GM13976 (cell line): ENCODE measurements at regions not wholly inside any gene's neighbourhood (a gene's known extent, or its start where the extent isn't known, plus 50 kb on each side); places are given as distances from the start of the nearest gene placed in this dataset.

ENCODE experiments used
- DNase-seq: peaks from one replicate; pipeline ENCODE4 v3.0.0; 2012; ENCODE audit warnings: low spot score
- CTCF ChIP-seq: IDR thresholded peaks from 2 replicates; pipeline ENCODE4 v1.5.1; 2012; ENCODE audit warnings: borderline replicate concordance, mild to moderate bottlenecking; ENCODE audit not compliant: insufficient read depth; ENCODE audit errors: extremely low read depth, missing control alignments, control extremely low read depth
- in situ Hi-C: fragments of 300-500 bp; cut with MboI; formaldehyde crosslinking; loops from one replicate; pipeline ENCODE4 v1.12.0; 2022; ENCODE audit warnings: low sequenced_read_pairs, mixed read lengths, inconsistent platforms; ENCODE audit not compliant: unreplicated experiment

GRCh38 chr4:111043286-111043685 is 420.4 kb upstream of the PITX2 start:
- in situ Hi-C loops: no loop called here
- no peak for DNase-seq
- TF ChIP-seq CTCF: no peak

GRCh38 chr4:111045992-111046391 is 423.1 kb upstream of the PITX2 start:
- no peak for DNase-seq
- no peak for TF ChIP-seq CTCF
- in situ Hi-C loops: no loop called here

GRCh38 chr4:111046811-111047210 is 423.9 kb upstream of the PITX2 start:
- in situ Hi-C loops: no loop called here

GRCh38 chr4:111048316-111048715 is 425.4 kb upstream of the PITX2 start:
- TF ChIP-seq CTCF: no peak
- no peak for DNase-seq
- in situ Hi-C loops: no loop called here

More at GRCh38 chr4:111046811-111047210, 423.9 kb upstream of the PITX2 start:
- DNase-seq: no peak
- TF ChIP-seq CTCF: no peak

- in situ Hi-C loops: no loop called here
- TF ChIP-seq CTCF: no peak
- DNase-seq: no peak
Observed at GRCh38 chr4:111064342-111064993, 441.6 kb upstream of the PITX2 start.

- in situ Hi-C loops: no loop called here
- no peak for DNase-seq
- no peak for TF ChIP-seq CTCF
Observed at GRCh38 chr4:111066001-111066400, 443.1 kb upstream of the PITX2 start.

GRCh38 chr4:111066447-111066846 is 443.6 kb upstream of the PITX2 start:
- DNase-seq: no peak
- TF ChIP-seq CTCF: no peak
- in situ Hi-C loops: no loop called here
